GM19035 (cell line): ENCODE measurements at regions not wholly inside any gene's neighbourhood (a gene's known extent, or its start where the extent isn't known, plus 50 kb on each side); places are given as distances from the start of the nearest gene placed in this dataset.

Source experiments
- ATAC-seq: cut with Tn5 transposase; IDR thresholded peaks from one replicate; pipeline ENCODE4 v1.9.1; 2021; ENCODE audit not compliant: unreplicated experiment

- no peak for ATAC-seq
These were observed 283.7 kb downstream of the GPAT3 start for GRCh38 chr4:83819582-83819981.

- ATAC-seq = no peak
These were observed 274.5 kb downstream of the GPAT3 start for GRCh38 chr4:83810428-83810827.

GRCh38 chr4:83809581-83809980 lies 273.7 kb downstream of the GPAT3 start:
- ATAC-seq = no peak

- no peak for ATAC-seq
These were observed 257.6 kb downstream of the GPAT3 start for GRCh38 chr4:83793481-83793880.

- no peak for ATAC-seq
These were observed 250.0 kb downstream of the GPAT3 start for GRCh38 chr4:83785891-83786290.

- no peak for ATAC-seq
These were observed 247.3 kb downstream of the GPAT3 start for GRCh38 chr4:83783215-83783614.

GRCh38 chr4:83782591-83782990 lies 246.7 kb downstream of the GPAT3 start:
- no peak for ATAC-seq

GRCh38 chr4:83781434-83781833 lies 245.5 kb downstream of the GPAT3 start:
- ATAC-seq = no peak

- ATAC-seq = no peak
These were observed 244.3 kb downstream of the GPAT3 start for GRCh38 chr4:83780053-83780733.

GRCh38 chr4:83779103-83780052 lies 243.5 kb downstream of the GPAT3 start:
- ATAC-seq = no peak

GRCh38 chr4:83772685-83773084 lies 236.8 kb downstream of the GPAT3 start:
- ATAC-seq = no peak

- ATAC-seq = no peak
These were observed 235.3 kb downstream of the GPAT3 start for GRCh38 chr4:83771113-83771705.

- ATAC-seq = no peak
These were observed 232.2 kb downstream of the GPAT3 start for GRCh38 chr4:83768146-83768545.

- no peak for ATAC-seq
These were observed 231.2 kb downstream of the GPAT3 start for GRCh38 chr4:83767067-83767466.

GRCh38 chr4:83759611-83760010 lies 223.7 kb downstream of the GPAT3 start:
- ATAC-seq = no peak

- ATAC-seq = no peak
These were observed 222.4 kb downstream of the GPAT3 start for GRCh38 chr4:83758285-83758684.

- ATAC-seq = no peak
These were observed 221.3 kb downstream of the GPAT3 start for GRCh38 chr4:83757121-83757621.

- ATAC-seq = no peak
These were observed 217.4 kb downstream of the GPAT3 start for GRCh38 chr4:83753260-83753659.

- ATAC-seq = no peak
These were observed 215.5 kb downstream of the GPAT3 start for GRCh38 chr4:83751336-83751949.

- no peak for ATAC-seq
These were observed 212.8 kb downstream of the GPAT3 start for GRCh38 chr4:83748711-83749110.

- no peak for ATAC-seq
These were observed 203.0 kb downstream of the GPAT3 start for GRCh38 chr4:83738895-83739294.
